NB4 (cell line): ENCODE measurements at regions not wholly inside any gene's neighbourhood (a gene's known extent, or its start where the extent isn't known, plus 50 kb on each side); places are given as distances from the start of the nearest gene placed in this dataset.

Experiments used
- MYC ChIP-seq: IDR thresholded peaks from 2 replicates; pipeline ENCODE4 v1.6.1; 2011; ENCODE audit warnings: low read depth, low read length
- TF ChIP-seq, protein P1 (sequence below): IDR thresholded peaks from 2 replicates; pipeline ENCODE4 v1.6.1; 2011; ENCODE audit warnings: low read depth, low read length
- TF ChIP-seq, protein P2 (sequence below): IDR thresholded peaks from one replicate; pipeline ENCODE4 v1.5.1; 2012; ENCODE audit warnings: low read depth, low read length

DNA sequence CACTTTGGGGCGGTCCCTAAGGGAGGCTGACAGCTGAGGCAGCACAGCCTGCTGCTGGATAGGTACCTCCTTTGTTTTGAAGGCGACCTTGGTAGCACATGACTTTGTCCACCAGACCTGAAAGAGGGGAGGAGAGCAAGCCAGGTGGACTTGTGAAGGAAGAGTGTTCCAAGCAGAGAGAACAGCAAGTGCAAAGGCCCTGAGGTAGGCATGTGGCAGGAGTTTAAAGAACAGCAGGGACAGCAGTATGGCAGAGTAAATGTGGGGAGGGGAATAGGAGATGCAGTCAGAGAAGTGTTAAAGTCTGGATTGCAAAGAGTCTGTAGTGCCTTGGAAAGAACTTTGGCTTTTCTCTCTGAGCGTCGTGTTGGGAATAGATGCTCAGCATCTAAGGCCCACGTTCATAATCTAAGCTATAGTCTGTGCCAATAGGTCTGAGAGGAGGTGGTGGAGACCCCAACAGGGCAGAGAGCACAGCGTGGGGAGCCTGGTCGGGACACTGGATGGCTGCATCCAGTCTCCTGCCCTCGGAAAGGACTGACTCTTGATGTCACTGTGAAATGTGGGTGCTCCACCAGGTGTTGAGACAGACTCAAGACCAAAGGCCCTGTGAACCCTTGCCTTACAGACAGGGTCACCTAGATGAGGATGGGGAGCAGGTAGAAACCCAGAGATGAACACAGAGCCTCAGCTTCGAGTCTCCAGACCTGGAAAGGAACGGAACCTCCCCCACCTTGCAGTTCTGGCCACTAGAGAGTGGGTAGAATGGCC, 242.1 kb upstream of the PWP1 start:
- TF ChIP-seq, protein P1, sequence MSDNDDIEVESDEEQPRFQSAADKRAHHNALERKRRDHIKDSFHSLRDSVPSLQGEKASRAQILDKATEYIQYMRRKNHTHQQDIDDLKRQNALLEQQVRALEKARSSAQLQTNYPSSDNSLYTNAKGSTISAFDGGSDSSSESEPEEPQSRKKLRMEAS, result no peak
- TF ChIP-seq, protein P2, sequence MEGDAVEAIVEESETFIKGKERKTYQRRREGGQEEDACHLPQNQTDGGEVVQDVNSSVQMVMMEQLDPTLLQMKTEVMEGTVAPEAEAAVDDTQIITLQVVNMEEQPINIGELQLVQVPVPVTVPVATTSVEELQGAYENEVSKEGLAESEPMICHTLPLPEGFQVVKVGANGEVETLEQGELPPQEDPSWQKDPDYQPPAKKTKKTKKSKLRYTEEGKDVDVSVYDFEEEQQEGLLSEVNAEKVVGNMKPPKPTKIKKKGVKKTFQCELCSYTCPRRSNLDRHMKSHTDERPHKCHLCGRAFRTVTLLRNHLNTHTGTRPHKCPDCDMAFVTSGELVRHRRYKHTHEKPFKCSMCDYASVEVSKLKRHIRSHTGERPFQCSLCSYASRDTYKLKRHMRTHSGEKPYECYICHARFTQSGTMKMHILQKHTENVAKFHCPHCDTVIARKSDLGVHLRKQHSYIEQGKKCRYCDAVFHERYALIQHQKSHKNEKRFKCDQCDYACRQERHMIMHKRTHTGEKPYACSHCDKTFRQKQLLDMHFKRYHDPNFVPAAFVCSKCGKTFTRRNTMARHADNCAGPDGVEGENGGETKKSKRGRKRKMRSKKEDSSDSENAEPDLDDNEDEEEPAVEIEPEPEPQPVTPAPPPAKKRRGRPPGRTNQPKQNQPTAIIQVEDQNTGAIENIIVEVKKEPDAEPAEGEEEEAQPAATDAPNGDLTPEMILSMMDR, result no peak
- TF ChIP-seq MYC, result no peak
